HG02852 (cell line): ENCODE measurements at regions not wholly inside any gene's neighbourhood (a gene's known extent, or its start where the extent isn't known, plus 50 kb on each side); places are given as distances from the start of the nearest gene placed in this dataset.

ENCODE experiments used
- ATAC-seq: cut with Tn5 transposase; IDR thresholded peaks from one replicate; pipeline ENCODE4 v1.9.1; 2021; ENCODE audit warnings: mild to moderate bottlenecking, moderate library complexity; ENCODE audit not compliant: unreplicated experiment

DNA sequence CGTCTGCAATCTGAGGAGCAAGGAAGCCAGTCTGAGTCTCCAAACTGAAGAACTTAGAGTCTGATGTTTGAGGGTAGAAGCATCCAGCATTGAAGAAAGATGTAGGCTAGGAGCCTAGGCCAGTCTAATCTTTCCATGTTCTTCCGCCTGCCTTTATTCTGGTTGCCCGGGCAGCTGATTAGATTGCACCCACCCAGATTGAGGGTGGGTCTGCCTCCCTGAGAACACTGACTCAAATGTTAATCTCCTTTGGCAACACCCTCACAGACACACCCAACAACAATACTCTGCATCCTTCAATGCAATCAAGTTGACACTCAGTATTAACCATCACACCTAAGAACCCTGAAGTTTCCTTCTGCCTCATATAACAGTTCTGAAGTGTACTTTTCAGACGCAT lies 350.1 kb downstream of the RFPL4B start:
- no peak for ATAC-seq

DNA sequence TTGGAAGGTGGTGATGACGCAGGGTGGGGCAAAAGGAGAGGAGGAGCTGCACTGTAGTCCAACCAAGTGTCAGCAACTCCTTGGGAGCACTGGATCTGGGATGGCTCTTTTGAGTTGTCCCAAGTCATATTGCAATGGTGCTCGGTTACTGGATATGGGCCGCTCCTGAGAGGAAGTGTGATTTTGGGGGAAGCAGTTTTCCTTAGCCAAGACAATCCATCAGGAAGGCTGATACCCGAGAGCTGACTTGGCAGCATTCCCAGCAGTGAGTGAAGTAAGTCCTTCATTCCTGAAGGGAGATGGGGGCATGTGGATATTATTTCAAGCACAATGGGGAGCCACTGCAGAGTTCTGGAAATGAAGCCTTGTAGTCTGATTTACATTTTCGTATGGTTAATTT lies 354.1 kb downstream of the RFPL4B start:
- ATAC-seq = no peak

DNA sequence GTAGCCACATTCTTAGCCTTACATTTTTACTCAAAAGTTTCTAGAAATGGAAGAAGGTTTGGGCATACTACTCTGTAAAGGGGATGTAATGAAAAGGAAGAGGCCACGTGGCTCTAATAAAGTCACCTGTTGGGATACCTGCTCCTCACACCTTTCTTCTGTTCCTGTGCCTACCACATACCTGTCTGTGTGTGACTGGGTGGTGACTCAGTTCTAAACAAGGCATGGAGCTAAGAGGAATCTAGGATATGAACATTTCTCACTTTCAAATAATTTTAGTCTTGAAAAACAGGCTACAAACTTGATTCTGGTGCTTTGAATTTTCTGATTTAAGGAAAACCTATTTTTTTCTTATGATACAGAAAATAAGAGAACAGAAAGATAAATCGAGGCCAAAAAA lies 363.6 kb downstream of the RFPL4B start:
- no peak for ATAC-seq

DNA sequence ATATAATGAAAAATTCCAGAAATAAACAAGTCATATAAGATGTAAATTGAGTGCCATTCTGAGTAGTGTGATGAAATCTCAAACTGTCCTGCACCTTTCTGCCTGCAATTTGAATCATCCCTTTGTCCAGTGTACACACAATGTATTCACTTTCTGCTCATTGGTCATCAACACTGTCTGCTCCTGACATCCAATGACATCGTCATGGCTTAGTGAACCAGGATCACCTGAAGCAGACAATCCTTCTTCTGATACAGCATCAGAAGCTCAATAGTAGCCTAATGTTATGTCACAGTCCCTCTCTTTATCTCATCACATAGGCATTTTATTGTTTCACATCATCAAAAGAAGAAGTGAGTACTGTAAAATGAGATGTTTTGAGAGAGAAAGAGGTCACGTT lies 366.3 kb downstream of the RFPL4B start:
- no peak for ATAC-seq

DNA sequence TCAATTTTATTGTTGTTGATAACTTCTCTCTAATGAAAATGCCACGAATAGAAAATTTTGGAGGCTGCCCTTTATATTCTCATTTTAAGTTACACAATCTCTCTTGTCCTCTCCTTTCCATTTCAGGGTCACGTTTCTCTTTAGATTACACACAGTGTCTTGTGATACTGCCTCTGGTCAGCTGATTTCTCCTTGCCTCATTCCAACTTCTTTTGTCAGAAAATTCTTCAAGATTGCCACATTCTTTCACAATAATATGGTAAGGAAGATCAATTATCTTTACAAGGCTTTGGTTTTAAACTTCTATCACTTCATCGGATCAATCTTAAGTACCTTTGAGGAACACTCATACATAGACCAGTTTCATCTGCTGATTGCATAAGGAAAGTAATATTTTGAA lies 370.3 kb downstream of the RFPL4B start:
- no peak for ATAC-seq

DNA sequence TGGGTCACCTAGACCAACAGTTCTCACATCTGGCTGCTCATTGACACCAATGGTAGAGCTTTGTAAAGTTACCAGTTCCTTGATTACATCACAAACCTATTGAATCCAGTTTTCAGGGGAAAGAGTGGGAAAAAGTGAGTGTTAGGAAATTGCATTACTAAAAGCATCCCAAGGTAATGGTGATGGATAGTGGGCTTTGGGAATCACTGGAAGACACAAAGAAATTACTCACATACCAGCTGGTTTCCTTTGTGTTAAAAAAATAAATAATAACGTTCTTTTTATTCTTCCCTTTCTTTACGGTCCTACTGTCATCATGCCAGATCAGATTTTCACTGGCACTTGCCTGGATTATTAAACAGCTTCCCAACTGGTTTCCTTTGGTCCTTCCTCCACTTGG lies 370.7 kb downstream of the RFPL4B start:
- ATAC-seq = no peak

DNA sequence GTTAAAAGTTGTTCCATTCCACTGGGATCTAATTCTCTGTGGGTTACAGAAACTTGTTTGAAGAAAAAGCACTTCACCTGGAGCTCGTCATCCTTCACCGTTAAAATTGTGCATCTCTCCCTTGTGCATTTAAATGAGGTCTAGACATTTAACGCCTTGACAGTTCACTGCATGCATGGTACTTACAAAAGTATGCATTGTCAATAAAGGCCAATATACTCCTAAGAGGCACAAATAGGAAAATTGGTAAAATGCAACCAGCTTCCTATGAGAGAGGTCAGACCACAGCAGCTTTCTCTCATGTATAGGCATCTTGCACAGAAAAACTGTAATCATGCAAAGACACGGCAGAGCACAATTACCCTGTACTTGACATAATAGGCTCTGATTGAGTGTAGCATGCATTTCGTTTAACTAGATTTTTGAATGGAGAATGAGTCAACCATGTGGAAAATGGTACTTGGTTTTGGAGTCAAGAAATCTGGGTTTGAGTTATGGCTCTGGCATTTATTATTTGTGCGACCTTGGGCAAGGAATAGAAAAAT lies 378.5 kb downstream of the RFPL4B start:
- ATAC-seq = no peak

DNA sequence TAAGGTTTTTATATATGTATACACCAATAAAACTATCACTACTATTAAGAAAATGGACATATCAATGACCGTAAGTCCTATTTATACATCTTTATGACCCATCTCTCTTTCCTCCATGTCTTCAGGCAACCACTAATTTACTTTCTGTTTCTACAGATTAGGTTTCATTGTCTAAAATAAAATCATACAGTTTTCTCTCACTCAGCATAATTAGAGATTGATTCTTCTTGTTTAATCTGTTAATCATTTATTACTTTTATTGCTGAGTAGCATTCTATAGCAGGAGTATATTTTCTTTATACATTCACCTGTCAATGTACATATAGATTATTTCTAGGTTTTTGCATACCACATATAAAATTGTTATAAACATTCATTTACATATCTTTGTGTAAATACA lies 388.0 kb downstream of the RFPL4B start:
- ATAC-seq = no peak

DNA sequence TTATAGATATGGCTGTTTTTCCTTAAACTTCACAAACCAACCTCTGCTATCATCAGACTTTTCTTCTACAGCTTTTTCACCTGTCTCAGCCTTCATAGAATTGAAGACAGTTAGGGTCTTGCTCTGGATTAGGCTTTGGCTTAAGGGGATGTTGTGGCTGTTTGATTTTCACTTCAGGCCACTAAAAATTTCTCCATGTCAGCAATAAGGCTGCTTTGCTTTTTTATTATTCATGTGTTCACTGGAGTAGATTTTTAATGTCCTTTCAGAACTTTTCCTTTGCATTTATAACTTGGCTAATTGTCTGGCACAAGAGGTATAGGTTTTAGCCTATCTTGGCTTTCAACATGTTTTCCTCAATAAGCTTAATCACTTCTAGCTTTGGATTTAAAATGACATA lies 392.6 kb downstream of the RFPL4B start:
- no peak for ATAC-seq

DNA sequence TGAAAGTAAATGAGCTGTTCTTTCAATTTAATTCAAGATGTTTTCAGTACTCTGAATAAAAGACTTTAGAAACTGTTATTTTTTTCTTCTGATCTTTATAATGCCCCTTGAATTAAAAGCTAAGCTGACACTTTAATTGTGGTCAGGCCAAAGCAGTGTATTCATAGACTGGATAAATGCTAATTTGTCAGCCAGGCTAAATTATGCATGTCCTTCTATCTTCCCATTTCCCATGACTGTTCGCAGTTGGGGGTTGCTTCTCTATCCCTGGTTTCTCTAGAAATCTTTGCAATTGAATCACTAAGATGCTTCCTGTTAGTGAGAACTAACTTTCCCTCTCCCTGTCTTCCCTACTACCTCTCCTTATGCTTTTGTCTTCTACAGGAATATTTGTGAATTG lies 396.2 kb downstream of the RFPL4B start:
- ATAC-seq = no peak

DNA sequence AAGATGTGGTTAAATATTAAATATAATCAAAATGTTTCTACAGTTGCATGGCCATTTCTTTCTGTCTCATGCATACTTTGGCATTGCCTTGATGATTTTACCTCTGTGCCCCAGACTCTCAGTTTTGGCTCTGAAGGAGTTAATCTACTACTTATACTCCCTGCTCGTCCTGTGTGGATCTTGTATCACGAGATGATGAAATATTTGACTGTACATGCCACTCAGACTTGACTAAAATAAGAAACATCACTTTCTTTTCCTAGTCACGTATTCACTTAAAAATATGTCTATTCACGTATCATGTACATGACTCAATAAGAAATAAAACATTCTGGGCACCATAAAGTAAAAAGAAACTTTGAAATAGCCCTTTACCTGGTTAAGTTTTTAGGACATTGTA lies 397.7 kb downstream of the RFPL4B start:
- ATAC-seq = no peak

DNA sequence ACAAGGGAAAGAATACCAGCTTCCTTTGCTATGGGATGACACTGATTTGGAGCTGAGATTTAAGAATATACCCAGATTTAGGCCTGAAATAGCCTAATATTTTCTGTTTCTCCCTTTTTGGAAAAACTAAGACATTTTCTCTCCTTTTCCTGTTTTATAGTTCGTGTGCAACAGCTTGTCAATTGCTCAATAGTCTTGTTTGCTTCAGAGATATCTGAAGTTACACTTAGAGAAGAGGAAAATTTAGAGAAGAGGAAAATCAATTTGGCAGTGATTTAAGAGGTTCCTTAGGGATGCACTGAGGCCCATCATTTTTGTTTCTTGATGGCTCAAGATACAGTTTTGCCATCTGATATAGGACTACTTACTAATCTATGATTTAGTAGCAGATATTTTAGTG lies 398.6 kb downstream of the RFPL4B start:
- ATAC-seq = no peak

DNA sequence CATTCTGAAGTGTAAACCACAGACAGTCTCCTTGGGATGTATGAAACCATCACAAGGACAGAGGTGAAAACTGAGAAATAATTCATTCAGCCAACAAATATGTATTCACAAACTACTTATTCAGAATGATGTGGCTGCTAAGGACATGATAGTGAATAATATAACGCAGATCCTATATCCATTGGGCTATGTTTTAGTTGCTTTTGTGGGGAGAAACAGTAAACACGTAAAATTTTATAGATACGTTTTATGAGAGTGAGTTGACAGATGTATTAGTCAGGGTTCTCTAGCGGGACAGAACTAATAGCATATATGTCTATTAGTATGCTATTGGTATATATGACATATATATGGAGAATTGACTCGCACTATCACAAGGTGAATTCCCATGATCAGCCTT lies 402.5 kb downstream of the RFPL4B start:
- no peak for ATAC-seq

DNA sequence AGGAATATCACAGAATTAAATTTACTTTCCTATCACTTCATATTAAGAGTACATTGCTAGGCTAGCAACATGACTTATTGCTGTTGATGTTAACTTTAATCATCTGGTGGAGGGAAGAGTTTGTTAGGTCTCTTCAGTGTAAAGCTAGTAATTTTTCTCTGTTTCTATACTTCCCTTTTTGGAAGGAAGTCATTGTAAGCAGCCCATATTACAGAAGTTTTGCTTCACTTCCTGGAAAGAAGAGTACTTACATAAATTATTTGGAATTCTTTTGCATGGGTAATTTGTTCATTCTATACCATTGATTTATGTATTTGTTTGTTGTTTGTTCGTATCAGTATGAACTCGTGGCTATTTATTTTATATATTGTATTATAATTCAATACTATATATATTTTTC lies 405.2 kb downstream of the RFPL4B start:
- ATAC-seq = no peak

DNA sequence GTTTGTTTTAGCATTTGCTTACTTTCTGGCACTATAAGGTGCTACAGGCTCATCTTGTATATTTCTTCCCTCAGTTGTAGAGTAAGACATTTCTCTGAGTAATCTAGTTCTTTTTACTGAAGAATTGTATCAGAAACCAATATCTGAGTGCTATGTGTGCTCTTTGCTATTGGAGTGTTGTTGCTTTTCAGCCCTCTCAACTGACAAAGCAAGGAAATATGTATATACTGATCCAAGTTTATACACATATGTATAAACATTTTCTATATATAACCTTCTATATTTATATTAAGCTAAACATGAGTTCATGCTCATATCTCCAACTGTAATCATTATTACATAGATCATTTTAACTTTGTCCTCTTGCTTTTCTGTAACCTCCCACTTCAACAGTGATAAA lies 405.7 kb downstream of the RFPL4B start:
- no peak for ATAC-seq

DNA sequence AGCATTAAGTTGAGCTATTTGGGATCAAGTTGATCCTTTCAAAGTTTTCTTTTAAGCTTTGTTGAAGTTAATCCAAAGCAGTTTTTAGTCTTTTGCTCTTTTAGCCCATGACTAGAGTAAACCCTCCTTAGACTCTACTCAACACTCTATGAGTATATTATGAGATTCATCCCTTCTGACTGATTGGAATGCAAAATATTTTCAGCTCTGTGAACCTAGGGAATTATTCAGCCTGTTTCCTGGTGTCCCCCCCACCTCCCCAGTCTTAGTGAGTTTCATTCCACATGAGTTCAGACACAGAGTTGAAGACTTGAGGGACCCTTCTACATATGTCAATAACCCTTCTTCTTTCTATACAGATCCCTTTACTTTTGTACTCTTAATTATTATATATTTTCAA lies 413.7 kb downstream of the RFPL4B start:
- no peak for ATAC-seq

DNA sequence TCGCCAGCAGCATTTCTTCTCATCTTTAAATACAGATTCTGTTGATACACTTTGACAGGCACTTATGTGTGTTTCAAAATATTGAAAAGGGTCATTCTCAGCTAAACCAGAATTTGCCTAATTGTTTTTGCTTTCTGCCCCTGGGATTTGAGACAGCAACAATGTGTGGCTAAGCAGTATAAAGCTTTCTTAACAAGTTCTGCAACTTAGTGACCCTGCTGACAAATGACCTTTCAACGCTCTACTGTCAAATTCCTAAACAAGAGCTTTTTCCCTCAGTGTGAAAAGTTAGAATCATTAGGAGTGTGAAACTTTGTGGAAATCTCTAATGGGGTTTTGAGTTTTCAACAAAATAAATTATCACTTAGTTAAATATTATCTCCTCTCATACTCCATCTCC lies 414.6 kb downstream of the RFPL4B start:
- no peak for ATAC-seq

DNA sequence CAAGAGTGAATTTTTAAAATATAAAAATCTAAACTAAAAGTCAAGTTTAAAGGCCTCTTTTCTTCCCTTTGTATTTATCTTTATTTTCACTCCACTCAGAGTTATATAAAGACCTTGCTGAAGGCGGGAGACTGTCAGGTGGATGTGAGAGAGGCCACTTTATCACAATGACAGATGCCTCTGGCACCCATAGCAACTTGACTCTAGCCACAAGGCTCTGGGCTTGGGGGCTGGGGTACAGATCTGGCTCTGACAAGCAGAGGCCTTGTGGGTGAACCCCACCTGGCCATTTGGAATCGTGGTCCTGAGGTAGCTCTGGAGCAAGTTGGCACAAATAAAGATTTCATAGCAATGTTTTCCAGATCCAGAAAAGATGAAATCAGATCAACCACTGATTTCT lies 417.2 kb downstream of the RFPL4B start:
- no peak for ATAC-seq

DNA sequence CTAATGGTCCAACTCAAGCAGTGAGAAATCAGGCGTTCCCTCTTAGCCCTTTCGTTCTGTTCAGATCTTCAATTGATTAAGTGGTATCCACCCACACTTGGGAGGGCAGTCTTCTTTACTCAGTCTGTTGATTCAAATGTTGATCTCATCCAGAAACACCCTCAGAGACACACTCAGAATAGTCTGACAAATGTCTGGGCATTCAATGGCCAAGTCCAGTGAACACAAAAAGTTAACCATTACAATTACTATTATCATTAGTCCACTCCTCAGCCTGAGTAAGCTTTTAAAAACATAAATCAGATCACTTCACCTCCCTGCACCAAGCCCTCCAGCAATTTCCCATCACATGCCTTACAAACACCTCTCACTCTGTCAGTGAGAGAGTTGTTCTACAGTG lies 423.2 kb downstream of the RFPL4B start:
- no peak for ATAC-seq

DNA sequence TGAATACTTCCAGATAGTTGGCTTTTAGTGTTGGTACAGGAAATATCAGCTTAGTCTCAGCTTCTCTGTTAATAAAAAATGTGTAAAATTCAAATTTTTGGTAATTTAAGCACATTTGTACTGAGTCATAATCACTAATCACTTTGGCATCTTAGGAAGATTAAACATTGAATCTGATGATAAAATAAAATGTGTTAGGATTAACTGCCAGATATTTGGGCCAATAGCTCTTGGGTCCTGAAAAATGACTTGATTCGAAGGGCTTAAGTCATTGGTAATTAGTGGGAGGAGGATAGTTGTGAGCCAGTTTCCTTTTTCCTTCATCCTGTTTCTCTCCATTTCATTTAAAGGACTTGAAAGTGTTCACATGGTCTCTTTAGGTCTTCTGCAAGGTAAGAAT lies 426.1 kb downstream of the RFPL4B start:
- no peak for ATAC-seq

DNA sequence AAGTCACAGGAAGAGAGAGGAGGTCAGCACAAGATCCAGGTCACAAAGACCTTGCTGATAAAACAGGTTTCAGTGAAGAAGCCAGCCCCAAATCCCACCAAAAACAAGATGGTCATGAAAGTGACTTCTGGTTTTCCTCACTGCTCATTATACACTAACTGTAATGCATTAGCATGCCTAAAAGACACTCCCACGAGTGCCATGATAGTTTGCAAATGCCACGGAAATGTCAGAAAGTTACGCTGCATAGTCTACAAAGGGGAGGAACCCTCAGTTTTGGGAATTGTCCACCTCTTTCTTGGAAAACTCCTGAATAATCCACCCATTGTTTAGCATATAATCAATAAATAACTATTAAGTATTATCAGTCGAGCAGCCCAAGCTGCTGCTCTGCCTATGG lies 427.2 kb downstream of the RFPL4B start:
- no peak for ATAC-seq

DNA sequence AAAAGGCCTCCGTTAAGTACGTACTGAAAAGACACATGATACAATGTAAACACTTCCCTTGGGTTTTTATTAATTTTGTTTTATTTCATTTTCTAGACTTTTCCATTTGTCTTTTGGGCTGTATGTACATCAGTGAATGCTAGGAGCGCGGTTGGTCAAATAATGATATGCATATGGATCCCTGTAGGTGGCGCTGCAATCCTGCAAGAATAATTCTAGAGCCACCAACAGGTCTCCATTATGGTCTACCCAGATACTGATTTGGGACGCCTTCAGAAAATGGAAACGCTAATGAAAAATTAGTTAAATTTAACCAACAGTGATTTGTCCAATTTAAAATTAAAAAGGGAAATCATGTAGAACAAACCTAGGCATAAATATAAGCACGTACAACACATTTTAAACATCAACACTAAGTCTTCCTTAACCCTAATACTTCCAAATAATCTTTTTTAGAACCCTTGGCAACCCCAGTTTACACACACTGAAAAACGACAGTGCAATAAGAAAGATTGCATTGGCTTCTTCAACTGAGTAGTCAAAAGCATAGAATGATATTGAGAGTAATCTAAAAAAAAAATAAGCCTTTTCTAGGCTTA lies 433.5 kb downstream of the RFPL4B start:
- peak; percentile 97 for ATAC-seq

DNA sequence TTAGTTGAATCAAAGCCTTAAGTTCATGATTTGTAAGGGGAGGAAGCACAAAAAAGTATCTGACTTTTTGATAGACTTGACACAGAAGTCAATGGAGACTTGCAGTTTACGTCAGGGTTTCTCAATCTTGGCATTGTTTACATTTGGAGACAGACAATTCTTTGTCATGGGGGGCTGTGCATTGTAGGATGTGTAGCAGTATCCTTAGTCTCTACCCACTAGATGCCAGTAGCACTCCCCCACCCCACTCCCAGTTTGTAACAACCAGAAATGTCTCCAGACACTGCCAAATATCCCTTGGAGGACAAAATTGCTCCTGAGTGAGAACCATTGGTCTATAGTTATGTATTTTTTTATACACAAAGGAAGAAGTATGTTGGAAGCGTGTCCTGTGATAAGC lies 434.1 kb downstream of the RFPL4B start:
- no peak for ATAC-seq
